ENCODE measurements at regions not wholly inside any gene's neighbourhood (a gene's known extent, or its start where the extent isn't known, plus 50 kb on each side); places are given as distances from the start of the nearest gene placed in this dataset.
"Not testable (repeated sequence)": the region's sequence is repeated elsewhere in the genome, so short reads cannot be mapped to it uniquely, and the experiment has no call there.

GRCh38 chr9:117835798-117836197 is 131.6 kb downstream of the TLR4 start:
- H3K9me3 ChIP-seq, result no peaks in the 10 kb centered on the region
- no peak overlapping the region for H3K4me3 ChIP-seq
- WGBS, 2 donors, result 67 to 75% methylated on average over 1 of the region's 1 CpG
- H3K27ac ChIP-seq, result no peak overlapping the region
- TF ChIP-seq POLR2AphosphoS5 (IDR thresholded peaks at IDR 0.05) (no peak), CTCF (IDR thresholded peaks at IDR 0.05) (no peak), EP300 (IDR thresholded peaks at IDR 0.05) (no peak), POLR2A (IDR thresholded peaks at IDR 0.05) (no peak)
- intact Hi-C loops (cut with DNase I), result no loop called here
- no peaks in the 10 kb centered on the region for H3K36me3 ChIP-seq
- DNase-seq, result no peak
- H3K27me3 ChIP-seq, result no peaks in the 10 kb centered on the region
- no peaks in the 10 kb centered on the region for H3K4me1 ChIP-seq

GRCh38 chr9:117839862-117840261 is 135.7 kb downstream of the TLR4 start:
- no peaks in the 10 kb centered on the region for H3K9me3 ChIP-seq
- no peaks in the 10 kb centered on the region for H3K36me3 ChIP-seq
- H3K27ac ChIP-seq, result no peak overlapping the region
- no peaks in the 10 kb centered on the region for H3K4me1 ChIP-seq
- H3K4me3 ChIP-seq, result no peak overlapping the region
- 86 to 91% methylated on average over 2 of the region's 2 CpGs for WGBS, 2 donors
- intact Hi-C loops (cut with DNase I), result no loop called here
- TF ChIP-seq POLR2AphosphoS5 (IDR thresholded peaks at IDR 0.05) (no peak), EP300 (IDR thresholded peaks at IDR 0.05) (no peak), POLR2A (IDR thresholded peaks at IDR 0.05) (no peak), CTCF (IDR thresholded peaks at IDR 0.05) (no peak)
- DNase-seq, result no peak
- no peaks in the 10 kb centered on the region for H3K27me3 ChIP-seq

DNA sequence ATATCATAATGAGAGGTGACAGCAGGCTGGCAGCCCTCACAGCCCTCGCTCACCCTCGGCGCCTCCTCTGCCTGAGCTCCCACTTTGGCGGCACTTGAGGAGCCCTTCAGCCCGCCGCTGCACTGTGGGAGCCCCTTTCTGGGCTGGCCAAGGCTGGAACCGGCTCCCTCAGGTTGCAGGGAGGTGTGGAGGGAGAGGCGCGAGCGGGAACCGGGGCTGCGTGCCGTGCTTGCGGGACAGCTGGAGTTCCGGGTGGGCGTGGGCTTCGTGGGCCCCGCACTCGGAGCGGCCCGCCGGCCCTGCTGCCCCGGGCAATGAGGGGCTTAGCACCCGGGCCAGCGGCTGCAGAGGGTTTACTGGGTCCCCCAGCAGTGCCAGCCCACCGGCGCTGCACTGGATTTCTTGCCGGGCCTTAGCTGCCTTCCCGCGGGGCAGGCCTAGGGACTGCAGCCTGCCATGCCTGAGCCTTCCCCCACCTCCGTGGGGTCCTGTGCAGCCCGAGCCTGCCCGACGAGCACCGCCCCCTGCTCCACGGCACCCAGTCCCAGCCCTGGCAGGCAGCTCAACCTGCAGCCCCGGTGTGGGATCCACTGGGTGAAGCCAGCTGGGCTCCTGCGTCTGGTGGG is 147.7 kb downstream of the TLR4 start:
- 88 to 89% methylated on average over 38 of the region's 38 CpGs for WGBS, 2 donors
- H3K27me3 ChIP-seq, result not testable (repeated sequence)

DNA sequence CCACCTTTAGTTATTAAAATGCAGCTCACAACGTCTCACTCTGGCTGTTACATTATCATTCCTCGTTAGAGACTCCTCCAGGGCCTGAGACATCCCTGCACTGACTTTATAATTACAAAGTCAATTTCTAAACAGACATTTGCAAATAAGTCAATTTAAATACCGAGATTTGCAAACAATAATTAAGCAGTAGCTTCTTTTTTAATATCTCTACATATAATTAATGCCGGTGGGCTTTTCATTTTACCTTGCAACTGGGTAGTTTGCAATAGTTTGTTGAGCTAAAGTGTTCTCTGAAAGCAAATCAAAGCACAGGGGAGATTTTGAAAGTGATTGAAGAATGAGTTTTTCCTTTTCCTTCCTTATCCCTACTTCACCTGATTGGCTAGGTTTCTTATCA is 154.4 kb downstream of the TLR4 start:
- DNase-seq, result no peak
- no peak overlapping the region for H3K4me3 ChIP-seq
- H3K36me3 ChIP-seq, result no peaks in the 10 kb centered on the region
- intact Hi-C loops (cut with DNase I), result no loop called here
- 60 to 72% methylated on average over 4 of the region's 4 CpGs for WGBS, 2 donors
- H3K9me3 ChIP-seq, result no peaks in the 10 kb centered on the region
- no peak overlapping the region for H3K27ac ChIP-seq
- no peak for TF ChIP-seq POLR2A (IDR thresholded peaks at IDR 0.05)
- no peak for TF ChIP-seq EP300 (IDR thresholded peaks at IDR 0.05)
- no peak for TF ChIP-seq CTCF (IDR thresholded peaks at IDR 0.05)
- TF ChIP-seq POLR2AphosphoS5 (IDR thresholded peaks at IDR 0.05), result no peak
- no peaks in the 10 kb centered on the region for H3K4me1 ChIP-seq
- no peaks in the 10 kb centered on the region for H3K27me3 ChIP-seq

More for the DNA sequence above, 147.7 kb downstream of the TLR4 start:
- H3K36me3 ChIP-seq; intact Hi-C loops (cut with DNase I); H3K27ac ChIP-seq; DNase-seq; H3K4me3 ChIP-seq; H3K4me1 ChIP-seq; H3K9me3 ChIP-seq: not testable (repeated sequence)

DNA sequence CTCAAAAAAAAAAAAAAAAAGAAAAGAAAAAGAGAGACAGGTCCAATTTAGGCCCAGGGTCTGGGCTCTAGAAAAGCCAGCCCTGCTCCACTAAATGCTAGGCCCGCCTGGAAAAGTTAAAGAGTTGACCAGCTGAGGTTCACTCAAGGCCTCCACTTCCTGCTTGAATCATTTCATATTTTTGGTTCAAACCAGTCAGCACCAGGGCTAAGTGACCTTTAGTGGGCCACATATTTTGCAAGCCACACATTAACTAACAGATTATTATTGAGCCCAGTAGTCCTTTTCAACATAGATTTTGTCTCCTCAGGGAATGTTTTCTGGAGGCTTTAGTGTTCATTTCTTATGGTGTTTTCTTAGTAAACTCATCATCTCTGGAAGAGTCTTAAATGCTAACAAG is 156.6 kb downstream of the TLR4 start:
- no peaks in the 10 kb centered on the region for H3K9me3 ChIP-seq
- no peaks in the 10 kb centered on the region for H3K4me1 ChIP-seq
- TF ChIP-seq POLR2A (IDR thresholded peaks at IDR 0.05), result no peak
- no peaks in the 10 kb centered on the region for H3K36me3 ChIP-seq
- DNase-seq, result no peak
- H3K27ac ChIP-seq, result no peak overlapping the region
- H3K4me3 ChIP-seq, result no peak overlapping the region
- intact Hi-C loops (cut with DNase I), result no loop called here
- no peaks in the 10 kb centered on the region for H3K27me3 ChIP-seq
- WGBS, 2 donors, result 88 to 95% methylated on average over 1 of the region's 1 CpG

DNA sequence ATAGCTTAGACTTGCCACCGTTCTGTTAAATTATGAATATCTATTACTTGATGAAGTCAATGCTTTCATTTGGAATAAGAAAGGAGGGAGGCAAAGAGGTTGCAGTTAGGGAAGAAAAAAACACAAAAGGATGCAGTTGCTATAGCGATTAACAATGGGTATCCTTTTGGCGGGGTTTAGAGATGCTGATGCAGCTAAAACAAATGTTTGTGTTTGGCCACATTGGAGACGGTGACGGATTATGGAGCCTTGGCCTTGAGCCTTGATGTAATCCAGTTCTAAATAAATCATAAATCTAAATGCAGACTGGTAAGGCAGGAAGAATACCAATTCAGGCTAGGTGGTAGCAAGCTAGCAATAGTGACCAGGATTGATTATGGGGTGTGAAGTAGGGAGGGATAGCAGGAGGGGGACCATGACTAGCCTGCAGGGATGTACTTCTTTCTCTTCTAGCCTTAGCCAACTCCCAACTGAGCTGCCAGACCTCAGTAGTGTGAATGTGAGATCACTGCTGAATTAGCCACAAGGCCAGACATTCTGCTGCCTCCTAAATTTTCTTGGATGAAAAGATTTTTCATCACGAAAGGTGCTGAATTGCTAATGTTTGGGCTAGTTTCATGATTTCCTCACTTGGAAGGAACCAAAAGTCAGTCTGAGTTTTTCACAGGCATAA is 160.3 kb downstream of the TLR4 start:
- no peak overlapping the region for H3K27ac ChIP-seq
- H3K9me3 ChIP-seq, result no peaks in the 10 kb centered on the region
- DNase-seq, result no peak
- 45 to 62% methylated on average over 6 of the region's 6 CpGs for WGBS, 2 donors
- H3K4me1 ChIP-seq, result no peaks in the 10 kb centered on the region
- H3K36me3 ChIP-seq, result no peaks in the 10 kb centered on the region
- no peak overlapping the region for H3K4me3 ChIP-seq
- no peak for TF ChIP-seq EP300 (IDR thresholded peaks at IDR 0.05)
- no peak for TF ChIP-seq POLR2A (IDR thresholded peaks at IDR 0.05)
- TF ChIP-seq CTCF (IDR thresholded peaks at IDR 0.05), result no peak
- no peak for TF ChIP-seq POLR2AphosphoS5 (IDR thresholded peaks at IDR 0.05)
- H3K27me3 ChIP-seq, result no peaks in the 10 kb centered on the region
- intact Hi-C loops (cut with DNase I), result no loop called here
